ENCODE measurements at regions not wholly inside any gene's neighbourhood (a gene's known extent, or its start where the extent isn't known, plus 50 kb on each side); places are given as distances from the start of the nearest gene placed in this dataset.

DNA sequence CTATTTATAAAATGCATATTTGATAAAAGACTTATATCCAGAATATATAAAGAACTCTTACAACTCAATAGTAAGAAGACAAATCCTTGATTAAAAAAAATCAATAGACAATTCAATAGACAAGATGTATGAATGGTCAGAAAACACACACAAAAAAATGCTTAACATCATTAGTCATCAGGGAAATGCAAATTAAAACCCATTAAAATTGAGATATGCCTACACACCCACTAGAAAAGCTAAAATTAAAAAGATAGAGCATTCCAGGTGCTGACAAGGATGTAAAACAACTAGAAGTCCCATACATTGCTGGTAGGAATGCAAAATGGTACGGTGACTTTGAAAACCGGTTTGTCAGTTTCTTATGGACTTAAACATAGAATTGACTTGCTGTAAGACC, 127.1 kb downstream of the TFAP2B start:
- Mint-ChIP-seq H3K4me3 (no peak overlapping the region), H3K4me1 (no peaks in the 10 kb centered on the region; the same call in 2 of the 3 replicates), H3K27ac (no peak overlapping the region), H3K9me3 (no peaks in the 10 kb centered on the region), H3K36me3 (ENCODE audit: low read depth) (no peaks in the 10 kb centered on the region), H3K27me3 (ENCODE audit: insufficient read depth, low read depth, poor library complexity) (peaks cover 1% of the 10 kb centered on the region)
- no peaks in the 10 kb centered on the region for H4K20me1 ChIP-seq (replicated peaks; ENCODE audit: insufficient read depth)
- no peak overlapping the region for H3K27ac ChIP-seq (ENCODE audit: low read depth)
- H3K9me2 ChIP-seq (ENCODE audit: insufficient read depth): 0 out of 2 replicates have a peak, but pooled peaks cover 6% of the 10 kb centered on the region
- ATAC-seq (no peak), DNase-seq (ENCODE audit: low spot score) (no peak)
- H3K4me2 ChIP-seq: no peak overlapping the region
- no peaks in the 10 kb centered on the region for H3K4me1 ChIP-seq (ENCODE audit: insufficient read depth)
- H3K79me2 ChIP-seq (replicated peaks; ENCODE audit: insufficient read depth): no peaks in the 10 kb centered on the region
- no peak overlapping the region for H3K4me3 ChIP-seq
- no peaks in the 10 kb centered on the region for H3K36me3 ChIP-seq (ENCODE audit: insufficient read depth)
- H3F3A ChIP-seq (replicated peaks; ENCODE audit: low read depth): no peaks in the 10 kb centered on the region
- H3K27me3 ChIP-seq (ENCODE audit: insufficient read depth): no peaks in the 10 kb centered on the region
- TF ChIP-seq POLR2AphosphoS5 (IDR thresholded peaks at IDR 0.05; ENCODE audit: low read depth) (no peak), NANOG (IDR thresholded peaks at IDR 0.05; ENCODE audit: borderline replicate concordance) (no peak)
- TF ChIP-seq, protein P1, sequence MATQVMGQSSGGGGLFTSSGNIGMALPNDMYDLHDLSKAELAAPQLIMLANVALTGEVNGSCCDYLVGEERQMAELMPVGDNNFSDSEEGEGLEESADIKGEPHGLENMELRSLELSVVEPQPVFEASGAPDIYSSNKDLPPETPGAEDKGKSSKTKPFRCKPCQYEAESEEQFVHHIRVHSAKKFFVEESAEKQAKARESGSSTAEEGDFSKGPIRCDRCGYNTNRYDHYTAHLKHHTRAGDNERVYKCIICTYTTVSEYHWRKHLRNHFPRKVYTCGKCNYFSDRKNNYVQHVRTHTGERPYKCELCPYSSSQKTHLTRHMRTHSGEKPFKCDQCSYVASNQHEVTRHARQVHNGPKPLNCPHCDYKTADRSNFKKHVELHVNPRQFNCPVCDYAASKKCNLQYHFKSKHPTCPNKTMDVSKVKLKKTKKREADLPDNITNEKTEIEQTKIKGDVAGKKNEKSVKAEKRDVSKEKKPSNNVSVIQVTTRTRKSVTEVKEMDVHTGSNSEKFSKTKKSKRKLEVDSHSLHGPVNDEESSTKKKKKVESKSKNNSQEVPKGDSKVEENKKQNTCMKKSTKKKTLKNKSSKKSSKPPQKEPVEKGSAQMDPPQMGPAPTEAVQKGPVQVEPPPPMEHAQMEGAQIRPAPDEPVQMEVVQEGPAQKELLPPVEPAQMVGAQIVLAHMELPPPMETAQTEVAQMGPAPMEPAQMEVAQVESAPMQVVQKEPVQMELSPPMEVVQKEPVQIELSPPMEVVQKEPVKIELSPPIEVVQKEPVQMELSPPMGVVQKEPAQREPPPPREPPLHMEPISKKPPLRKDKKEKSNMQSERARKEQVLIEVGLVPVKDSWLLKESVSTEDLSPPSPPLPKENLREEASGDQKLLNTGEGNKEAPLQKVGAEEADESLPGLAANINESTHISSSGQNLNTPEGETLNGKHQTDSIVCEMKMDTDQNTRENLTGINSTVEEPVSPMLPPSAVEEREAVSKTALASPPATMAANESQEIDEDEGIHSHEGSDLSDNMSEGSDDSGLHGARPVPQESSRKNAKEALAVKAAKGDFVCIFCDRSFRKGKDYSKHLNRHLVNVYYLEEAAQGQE (IDR thresholded peaks at IDR 0.05; ENCODE audit: unreplicated experiment): no peak
- H2AFZ ChIP-seq: no peak overlapping the region

DNA sequence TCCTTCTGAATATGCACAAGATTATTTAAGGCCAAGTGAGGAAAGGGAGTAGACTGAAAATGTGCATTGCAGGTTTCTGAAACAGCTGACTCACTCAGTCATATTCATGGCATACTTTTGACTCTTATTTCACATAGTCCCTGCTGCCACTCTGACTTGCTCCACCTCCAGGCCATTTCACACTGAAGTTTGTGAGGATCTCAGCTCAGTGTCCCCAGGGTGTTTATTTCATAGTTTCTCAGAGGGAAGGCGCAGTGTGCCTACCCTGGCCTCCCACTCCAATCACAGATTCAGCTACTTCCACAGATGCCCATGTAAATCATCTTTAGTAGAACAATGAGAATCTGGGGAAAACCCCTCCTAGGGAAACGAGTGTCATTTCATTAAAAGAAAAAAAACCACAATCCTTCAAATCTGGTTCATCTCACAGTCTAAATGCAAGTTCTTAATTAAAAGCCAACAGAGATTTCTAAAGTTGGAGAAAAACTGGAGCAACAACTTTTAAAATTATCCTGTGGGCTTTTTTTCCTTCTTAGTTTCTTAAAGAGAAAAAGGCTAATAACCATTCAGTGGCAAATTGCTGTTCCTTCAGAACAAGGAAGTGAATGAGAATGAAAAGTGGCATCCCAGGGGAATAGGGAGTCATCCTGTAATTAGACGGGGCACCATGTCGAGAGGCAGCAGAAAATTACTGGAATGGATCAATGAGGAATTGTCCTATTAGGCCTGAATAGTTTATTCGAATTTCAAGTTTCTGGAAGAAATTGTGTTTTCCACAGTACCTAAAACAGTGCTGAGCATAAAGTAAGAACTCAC, 133.6 kb downstream of the TFAP2B start:
- peak; percentile 30 for DNase-seq (ENCODE audit: low spot score)
- H3K27ac Mint-ChIP-seq: peak overlapping the region; percentile 94

More for the DNA sequence above, 133.6 kb downstream of the TFAP2B start:
- Histone ChIP-seq H3K4me3 (no peak overlapping the region), H4K20me1 (replicated peaks; ENCODE audit: insufficient read depth) (no peaks in the 10 kb centered on the region), H3F3A (replicated peaks; ENCODE audit: low read depth) (no peaks in the 10 kb centered on the region), H3K27me3 (ENCODE audit: insufficient read depth) (no peaks in the 10 kb centered on the region), H3K79me2 (replicated peaks; ENCODE audit: insufficient read depth) (no peaks in the 10 kb centered on the region), H2AFZ (peak overlapping the region; percentile 70), H3K4me2 (peak overlapping the region; percentile 53; the same call in 1 of the 2 replicates), H3K4me1 (ENCODE audit: insufficient read depth) (peaks cover 13% of the 10 kb centered on the region), H3K36me3 (ENCODE audit: insufficient read depth) (no peaks in the 10 kb centered on the region), H3K9me2 (ENCODE audit: insufficient read depth) (0 out of 2 replicates have a peak, but pooled peaks cover 6% of the 10 kb centered on the region), H3K27ac (ENCODE audit: low read depth) (no peak overlapping the region)
- peaks cover 22% of the 10 kb centered on the region for H3K4me1 Mint-ChIP-seq
- TF ChIP-seq, protein P2, sequence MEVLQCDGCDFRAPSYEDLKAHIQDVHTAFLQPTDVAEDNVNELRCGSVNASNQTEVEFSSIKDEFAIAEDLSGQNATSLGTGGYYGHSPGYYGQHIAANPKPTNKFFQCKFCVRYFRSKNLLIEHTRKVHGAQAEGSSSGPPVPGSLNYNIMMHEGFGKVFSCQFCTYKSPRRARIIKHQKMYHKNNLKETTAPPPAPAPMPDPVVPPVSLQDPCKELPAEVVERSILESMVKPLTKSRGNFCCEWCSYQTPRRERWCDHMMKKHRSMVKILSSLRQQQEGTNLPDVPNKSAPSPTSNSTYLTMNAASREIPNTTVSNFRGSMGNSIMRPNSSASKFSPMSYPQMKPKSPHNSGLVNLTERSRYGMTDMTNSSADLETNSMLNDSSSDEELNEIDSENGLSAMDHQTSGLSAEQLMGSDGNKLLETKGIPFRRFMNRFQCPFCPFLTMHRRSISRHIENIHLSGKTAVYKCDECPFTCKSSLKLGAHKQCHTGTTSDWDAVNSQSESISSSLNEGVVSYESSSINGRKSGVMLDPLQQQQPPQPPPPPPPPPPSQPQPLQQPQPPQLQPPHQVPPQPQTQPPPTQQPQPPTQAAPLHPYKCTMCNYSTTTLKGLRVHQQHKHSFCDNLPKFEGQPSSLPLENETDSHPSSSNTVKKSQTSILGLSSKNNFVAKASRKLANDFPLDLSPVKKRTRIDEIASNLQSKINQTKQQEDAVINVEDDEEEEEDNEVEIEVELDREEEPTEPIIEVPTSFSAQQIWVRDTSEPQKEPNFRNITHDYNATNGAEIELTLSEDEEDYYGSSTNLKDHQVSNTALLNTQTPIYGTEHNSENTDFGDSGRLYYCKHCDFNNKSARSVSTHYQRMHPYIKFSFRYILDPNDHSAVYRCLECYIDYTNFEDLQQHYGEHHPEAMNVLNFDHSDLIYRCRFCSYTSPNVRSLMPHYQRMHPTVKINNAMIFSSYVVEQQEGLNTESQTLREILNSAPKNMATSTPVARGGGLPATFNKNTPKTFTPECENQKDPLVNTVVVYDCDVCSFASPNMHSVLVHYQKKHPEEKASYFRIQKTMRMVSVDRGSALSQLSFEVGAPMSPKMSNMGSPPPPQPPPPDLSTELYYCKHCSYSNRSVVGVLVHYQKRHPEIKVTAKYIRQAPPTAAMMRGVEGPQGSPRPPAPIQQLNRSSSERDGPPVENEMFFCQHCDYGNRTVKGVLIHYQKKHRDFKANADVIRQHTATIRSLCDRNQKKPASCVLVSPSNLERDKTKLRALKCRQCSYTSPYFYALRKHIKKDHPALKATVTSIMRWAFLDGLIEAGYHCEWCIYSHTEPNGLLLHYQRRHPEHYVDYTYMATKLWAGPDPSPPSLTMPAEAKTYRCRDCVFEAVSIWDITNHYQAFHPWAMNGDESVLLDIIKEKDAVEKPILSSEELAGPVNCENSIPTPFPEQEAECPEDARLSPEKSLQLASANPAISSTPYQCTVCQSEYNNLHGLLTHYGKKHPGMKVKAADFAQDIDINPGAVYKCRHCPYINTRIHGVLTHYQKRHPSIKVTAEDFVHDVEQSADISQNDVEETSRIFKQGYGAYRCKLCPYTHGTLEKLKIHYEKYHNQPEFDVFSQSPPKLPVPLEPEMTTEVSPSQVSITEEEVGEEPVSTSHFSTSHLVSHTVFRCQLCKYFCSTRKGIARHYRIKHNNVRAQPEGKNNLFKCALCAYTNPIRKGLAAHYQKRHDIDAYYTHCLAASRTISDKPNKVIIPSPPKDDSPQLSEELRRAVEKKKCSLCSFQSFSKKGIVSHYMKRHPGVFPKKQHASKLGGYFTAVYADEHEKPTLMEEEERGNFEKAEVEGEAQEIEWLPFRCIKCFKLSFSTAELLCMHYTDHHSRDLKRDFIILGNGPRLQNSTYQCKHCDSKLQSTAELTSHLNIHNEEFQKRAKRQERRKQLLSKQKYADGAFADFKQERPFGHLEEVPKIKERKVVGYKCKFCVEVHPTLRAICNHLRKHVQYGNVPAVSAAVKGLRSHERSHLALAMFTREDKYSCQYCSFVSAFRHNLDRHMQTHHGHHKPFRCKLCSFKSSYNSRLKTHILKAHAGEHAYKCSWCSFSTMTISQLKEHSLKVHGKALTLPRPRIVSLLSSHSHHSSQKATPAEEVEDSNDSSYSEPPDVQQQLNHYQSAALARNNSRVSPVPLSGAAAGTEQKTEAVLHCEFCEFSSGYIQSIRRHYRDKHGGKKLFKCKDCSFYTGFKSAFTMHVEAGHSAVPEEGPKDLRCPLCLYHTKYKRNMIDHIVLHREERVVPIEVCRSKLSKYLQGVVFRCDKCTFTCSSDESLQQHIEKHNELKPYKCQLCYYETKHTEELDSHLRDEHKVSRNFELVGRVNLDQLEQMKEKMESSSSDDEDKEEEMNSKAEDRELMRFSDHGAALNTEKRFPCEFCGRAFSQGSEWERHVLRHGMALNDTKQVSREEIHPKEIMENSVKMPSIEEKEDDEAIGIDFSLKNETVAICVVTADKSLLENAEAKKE (CRISPR knock-in tag; IDR thresholded peaks at IDR 0.05): no peak
- TF ChIP-seq, protein P3, sequence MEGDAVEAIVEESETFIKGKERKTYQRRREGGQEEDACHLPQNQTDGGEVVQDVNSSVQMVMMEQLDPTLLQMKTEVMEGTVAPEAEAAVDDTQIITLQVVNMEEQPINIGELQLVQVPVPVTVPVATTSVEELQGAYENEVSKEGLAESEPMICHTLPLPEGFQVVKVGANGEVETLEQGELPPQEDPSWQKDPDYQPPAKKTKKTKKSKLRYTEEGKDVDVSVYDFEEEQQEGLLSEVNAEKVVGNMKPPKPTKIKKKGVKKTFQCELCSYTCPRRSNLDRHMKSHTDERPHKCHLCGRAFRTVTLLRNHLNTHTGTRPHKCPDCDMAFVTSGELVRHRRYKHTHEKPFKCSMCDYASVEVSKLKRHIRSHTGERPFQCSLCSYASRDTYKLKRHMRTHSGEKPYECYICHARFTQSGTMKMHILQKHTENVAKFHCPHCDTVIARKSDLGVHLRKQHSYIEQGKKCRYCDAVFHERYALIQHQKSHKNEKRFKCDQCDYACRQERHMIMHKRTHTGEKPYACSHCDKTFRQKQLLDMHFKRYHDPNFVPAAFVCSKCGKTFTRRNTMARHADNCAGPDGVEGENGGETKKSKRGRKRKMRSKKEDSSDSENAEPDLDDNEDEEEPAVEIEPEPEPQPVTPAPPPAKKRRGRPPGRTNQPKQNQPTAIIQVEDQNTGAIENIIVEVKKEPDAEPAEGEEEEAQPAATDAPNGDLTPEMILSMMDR (conservative IDR thresholded peaks at IDR 0.05; ENCODE audit: low read depth in 2 of 2): 0 out of 4 replicates have a peak, but pooled peaks of 1 of the 2 experiments have one; percentile 4
- H3K27me3 Mint-ChIP-seq (ENCODE audit: insufficient read depth, low read depth, poor library complexity): no peaks in the 10 kb centered on the region
- no peaks in the 10 kb centered on the region for H3K36me3 Mint-ChIP-seq (ENCODE audit: low read depth)
- no peaks in the 10 kb centered on the region for H3K9me3 Mint-ChIP-seq
- peak; percentile 79 for ATAC-seq
- H3K4me3 Mint-ChIP-seq: no peak overlapping the region
